NOMO-1 (cell line): ENCODE measurements at regions not wholly inside any gene's neighbourhood (a gene's known extent, or its start where the extent isn't known, plus 50 kb on each side); places are given as distances from the start of the nearest gene placed in this dataset.
"Not testable (repeated sequence)": the region's sequence is repeated elsewhere in the genome, so short reads cannot be mapped to it uniquely, and the experiment has no call there.

Experiments used
- DNase-seq, 2 experiments: peaks; one replicate each; lab custom pipeline; 2025; ENCODE audit not compliant: unreplicated experiment in 2 of 2; lab: John Stamatoyannopoulos, UW

DNA sequence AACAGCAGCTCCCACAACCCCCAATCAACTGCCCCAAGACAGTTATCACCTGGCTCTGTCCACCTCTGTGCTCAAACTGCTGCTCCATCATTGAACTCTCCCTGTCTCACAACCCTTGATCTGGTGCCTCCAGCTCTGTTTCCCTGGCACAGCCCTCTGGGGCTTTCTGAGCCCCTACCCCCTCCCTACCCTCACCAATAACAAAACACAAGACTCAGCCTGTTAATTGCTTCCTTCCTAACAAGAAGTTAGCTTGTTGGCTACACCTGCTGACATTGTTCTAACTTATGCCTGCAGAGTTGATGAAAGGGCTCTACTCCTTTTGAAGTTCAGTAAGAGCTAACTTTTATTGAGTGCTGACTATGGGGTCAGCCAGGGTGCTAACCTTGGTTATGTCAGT is 99.4 kb upstream of the FNDC3A start:
- no peak for DNase-seq

- no peak for DNase-seq
Observed at GRCh38 chr13:48879432-48879831, 96.3 kb upstream of the FNDC3A start.

GRCh38 chr13:48879854-48880253 is 95.9 kb upstream of the FNDC3A start:
- no peak for DNase-seq

GRCh38 chr13:48883786-48884185 is 91.9 kb upstream of the FNDC3A start:
- not testable (repeated sequence) for DNase-seq

DNA sequence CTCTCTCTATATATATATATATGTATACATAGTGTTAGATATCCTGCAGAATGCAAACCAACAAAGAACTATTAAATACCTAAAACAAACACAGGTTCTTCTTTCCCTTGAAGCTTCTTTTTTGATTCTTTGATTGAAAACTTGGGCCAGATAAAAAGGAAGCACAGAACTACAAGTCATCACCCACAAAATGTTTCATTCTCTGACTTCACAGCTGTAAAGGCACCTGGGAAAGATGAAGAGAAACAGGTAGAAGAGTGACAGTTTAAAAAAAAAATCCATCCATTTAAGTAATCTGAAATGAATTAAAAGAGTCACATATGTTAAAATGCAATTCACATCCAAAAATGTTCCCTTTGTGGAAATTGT is 90.7 kb upstream of the FNDC3A start:
- no peak for DNase-seq

GRCh38 chr13:48888613-48889012 is 87.1 kb upstream of the FNDC3A start:
- DNase-seq, result no peak

GRCh38 chr13:48890391-48890790 is 85.3 kb upstream of the FNDC3A start:
- no peak for DNase-seq

GRCh38 chr13:48891586-48891985 is 84.1 kb upstream of the FNDC3A start:
- DNase-seq, result no peak

GRCh38 chr13:48892053-48892687 is 83.5 kb upstream of the FNDC3A start:
- DNase-seq, result peak in 1 of 2 experiments; percentile 23

DNA sequence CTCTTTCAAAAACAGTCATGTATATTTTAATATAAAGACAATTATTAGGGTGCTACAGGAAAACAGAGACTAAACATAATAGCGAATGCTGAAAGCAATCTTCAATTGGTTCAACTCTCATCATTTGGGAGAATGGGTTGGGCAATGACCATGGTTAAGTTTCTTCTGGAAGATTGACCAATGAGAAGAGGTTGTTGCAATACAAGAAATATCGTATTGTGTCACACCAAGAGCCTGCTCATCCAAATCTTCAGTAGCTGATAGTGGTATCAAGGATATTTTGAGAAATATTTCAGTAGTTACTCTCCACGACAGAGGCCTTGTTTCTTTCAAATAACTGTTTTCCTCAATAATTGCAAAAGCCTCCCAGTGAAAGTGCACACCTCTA is 83.0 kb upstream of the FNDC3A start:
- DNase-seq, result no peak

DNA sequence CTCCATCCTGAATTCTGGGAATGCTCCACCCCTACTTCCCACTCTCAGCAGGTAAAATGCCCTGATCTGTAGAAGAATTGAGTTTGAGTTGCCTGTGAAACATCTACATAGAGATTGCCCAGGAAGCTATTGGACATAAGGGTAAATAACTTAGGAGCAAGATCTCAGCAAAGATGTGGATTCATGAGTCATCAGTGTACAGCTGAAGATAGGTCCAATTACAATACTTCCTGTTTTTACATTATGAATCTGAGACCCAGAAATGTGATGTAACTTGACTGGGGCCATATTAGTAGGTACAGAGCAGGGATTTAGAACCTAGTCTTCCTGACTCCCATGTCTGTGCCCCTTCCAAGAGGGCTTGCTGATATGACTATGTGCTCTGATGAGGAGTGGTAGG is 79.4 kb upstream of the FNDC3A start:
- DNase-seq, result peak; percentile 14 to 77

DNA sequence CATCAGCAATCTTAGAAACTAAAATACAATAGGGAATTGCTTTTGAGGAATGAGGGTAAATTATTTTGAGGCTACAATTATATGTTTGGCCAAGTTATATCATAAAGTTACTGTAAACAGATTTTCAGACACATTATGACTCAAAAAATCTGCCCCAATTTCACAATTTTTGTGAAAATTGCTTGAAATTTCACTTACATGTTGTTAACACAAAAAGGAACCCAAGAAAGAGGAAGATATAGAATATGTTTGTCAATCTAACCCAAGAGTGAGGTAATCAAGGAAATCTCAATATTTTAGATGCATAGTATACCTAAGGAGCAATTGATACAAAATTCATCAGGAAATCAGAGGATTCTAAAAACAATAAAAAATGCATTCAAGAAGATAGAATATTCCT is 73.9 kb upstream of the FNDC3A start:
- peak; percentile 57 to 93 for DNase-seq

- DNase-seq, result peak in 1 of 2 experiments; percentile 44
Observed at GRCh38 chr13:48902368-48902767, 73.3 kb upstream of the FNDC3A start.

- no peak for DNase-seq
Observed at GRCh38 chr13:48904668-48905290, 70.9 kb upstream of the FNDC3A start.

DNA sequence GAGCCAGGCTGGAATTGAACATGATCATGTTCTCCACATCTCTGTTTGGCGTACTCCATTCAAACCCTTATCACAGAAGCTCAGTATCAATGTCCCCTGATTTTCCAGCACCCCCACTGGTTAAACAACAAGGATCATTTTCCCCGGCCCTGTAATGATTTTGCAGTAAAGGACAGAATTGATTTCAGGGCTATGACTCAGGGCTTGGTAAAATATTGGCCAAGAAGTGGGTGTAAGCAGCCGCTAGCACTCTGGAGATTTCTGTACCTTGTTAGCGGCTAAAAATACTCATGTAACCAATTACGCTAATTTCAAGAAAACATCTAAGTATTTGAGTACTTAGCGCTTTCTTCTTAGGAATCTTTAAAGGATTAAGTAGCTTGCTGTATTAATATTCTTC is 69.5 kb upstream of the FNDC3A start:
- no peak for DNase-seq

- DNase-seq, result no peak
Observed at GRCh38 chr13:48908381-48909055, 67.2 kb upstream of the FNDC3A start.

DNA sequence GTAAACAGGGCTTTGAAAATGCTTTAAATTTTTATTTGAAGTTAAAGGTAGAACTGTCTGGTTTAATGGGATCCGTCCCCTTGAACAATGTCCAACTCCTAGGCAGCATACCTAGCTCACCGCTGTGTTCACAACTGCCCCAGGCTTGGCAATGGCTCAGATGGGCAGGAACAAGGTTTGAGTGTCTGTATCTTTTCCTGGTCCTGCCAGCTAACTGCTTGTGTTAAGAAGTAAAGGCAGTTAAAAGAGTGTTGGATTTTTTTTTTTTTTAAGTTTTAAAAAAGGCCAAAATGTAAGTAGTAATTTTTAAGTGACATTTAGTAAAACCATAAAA is 66.7 kb upstream of the FNDC3A start:
- DNase-seq, result no peak

GRCh38 chr13:48910686-48911085 is 65.0 kb upstream of the FNDC3A start:
- DNase-seq, result no peak

- DNase-seq, result no peak
Observed at GRCh38 chr13:48919751-48920150, 56.0 kb upstream of the FNDC3A start.

- DNase-seq, result no peak
Observed at GRCh38 chr13:48920730-48921129, 55.0 kb upstream of the FNDC3A start.

DNA sequence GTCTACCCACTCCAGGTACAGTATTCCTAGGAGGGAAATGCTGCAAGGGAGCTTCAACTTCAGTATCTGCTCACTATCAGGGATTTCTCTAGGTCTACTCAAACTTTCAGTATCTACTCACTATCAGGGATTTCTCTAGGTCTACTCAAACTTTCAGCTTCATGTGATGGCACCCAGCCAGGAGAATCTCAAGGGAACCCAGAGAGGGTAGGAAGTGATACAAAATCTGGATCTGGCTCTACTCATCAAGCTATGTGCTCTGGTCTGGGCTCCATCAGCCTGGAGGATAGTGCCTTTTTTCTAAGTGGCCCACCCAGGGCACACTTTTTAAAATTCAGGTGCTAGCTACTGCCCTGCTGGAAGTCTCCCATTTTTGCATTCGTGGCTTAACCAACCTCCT is 52.3 kb upstream of the FNDC3A start:
- no peak for DNase-seq

DNA sequence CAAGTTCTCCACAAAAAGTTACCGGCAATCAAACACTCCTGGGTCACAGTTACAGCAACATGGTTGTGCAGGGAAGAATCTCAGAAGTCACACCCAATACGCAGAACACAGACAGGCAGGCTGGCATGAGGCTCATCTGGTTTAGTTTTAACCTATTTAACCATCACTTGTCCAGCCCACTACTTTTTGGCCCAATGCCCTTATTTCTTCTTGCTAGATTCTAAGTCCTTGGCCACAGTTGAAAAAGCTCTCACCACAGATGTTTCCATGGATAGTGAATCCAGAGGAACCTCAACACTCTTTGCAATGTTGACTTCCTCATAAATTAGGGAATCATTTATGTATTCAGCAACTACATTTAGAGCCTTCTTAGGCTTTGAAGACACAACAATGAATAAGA is 50.7 kb upstream of the FNDC3A start:
- no peak for DNase-seq
